DND-41 (cell line): ENCODE measurements at regions not wholly inside any gene's neighbourhood (a gene's known extent, or its start where the extent isn't known, plus 50 kb on each side); places are given as distances from the start of the nearest gene placed in this dataset.
A peak's percentile ranks its signal among the peaks of the same experiment; 100 is the strongest.

Source experiments
- ATAC-seq: fragments of 200-7000 bp; cut with Tn5 transposase; 3 replicates; pipeline ENCODE4 v1.9.1; 2021; ENCODE audit warnings: low read depth; ENCODE audit not compliant: insufficient read depth
- DNase-seq: peaks from one replicate; pipeline ENCODE4 v3.0.0-alpha.2; 2020
- H2AFZ ChIP-seq: 2 replicates; pipeline ENCODE4 v1.6.0; 2012; ENCODE audit warnings: low read depth, low read length
- H3K27ac ChIP-seq: 2 replicates; pipeline ENCODE4 v1.5.1; 2012; ENCODE audit warnings: low read length, inconsistent platforms
- H3K27me3 ChIP-seq: fragments of 200-600 bp; sonication (generic); 2 replicates; pipeline ENCODE4 v1.6.0; 2012; ENCODE audit warnings: low read length, mild to moderate bottlenecking, inconsistent platforms; ENCODE audit not compliant: insufficient read depth, poor library complexity
- H3K36me3 ChIP-seq: 2 replicates; pipeline ENCODE4 v1.5.1; 2012; ENCODE audit warnings: low read length, inconsistent platforms; ENCODE audit not compliant: insufficient read depth
- H3K4me1 ChIP-seq: 2 replicates; pipeline ENCODE4 v1.5.1; 2012; ENCODE audit warnings: mild to moderate bottlenecking, low read length; ENCODE audit not compliant: insufficient read depth
- H3K4me2 ChIP-seq: 2 replicates; pipeline ENCODE4 v1.6.0; 2012; ENCODE audit warnings: mild to moderate bottlenecking, moderate library complexity, low read length, inconsistent platforms; ENCODE audit not compliant: insufficient read depth
- H3K4me3 ChIP-seq, 2 experiments: fragments of 200-600 bp in 1 of 2; shearing (Covaris generic) in 1 of 2; 2 replicates each; pipeline ENCODE4 v1.5.1; 2012 to 2016; ENCODE audit warnings: inconsistent platforms in 2 of 2, low read length in 2 of 2, mild to moderate bottlenecking in 2 of 2, low read depth in 1 of 2, moderate library complexity in 1 of 2
- H3K79me2 ChIP-seq: 2 replicates; pipeline ENCODE4 v1.6.0; 2012; ENCODE audit warnings: low read length, inconsistent platforms; ENCODE audit not compliant: insufficient read depth
- H3K9ac ChIP-seq: 2 replicates; pipeline ENCODE4 v1.6.0; 2012; ENCODE audit warnings: low read depth, mild to moderate bottlenecking, inconsistent platforms, low read length, moderate library complexity
- H3K9me3 ChIP-seq: 2 replicates; pipeline ENCODE4 v1.5.1; 2012; ENCODE audit warnings: low read length, moderate library complexity, mild to moderate bottlenecking, inconsistent platforms; ENCODE audit not compliant: insufficient read depth, severe bottlenecking
- H4K20me1 ChIP-seq: 2 replicates; pipeline ENCODE4 v1.6.0; 2012; ENCODE audit warnings: low read length; ENCODE audit not compliant: insufficient read depth
- EZH2 ChIP-seq: IDR thresholded peaks from 3 replicates; pipeline ENCODE4 v1.6.1; 2012; ENCODE audit warnings: borderline replicate concordance, low read depth, mild to moderate bottlenecking, moderate library complexity, low read length, inconsistent platforms; ENCODE audit not compliant: severe bottlenecking
- TF ChIP-seq, protein P1 (sequence below): IDR thresholded peaks from 2 replicates; pipeline ENCODE4 v1.5.1; 2012; ENCODE audit warnings: borderline replicate concordance, low read length, moderate library complexity, mild to moderate bottlenecking; ENCODE audit not compliant: poor library complexity, severe bottlenecking; ENCODE audit errors: extremely low read depth

DNA sequence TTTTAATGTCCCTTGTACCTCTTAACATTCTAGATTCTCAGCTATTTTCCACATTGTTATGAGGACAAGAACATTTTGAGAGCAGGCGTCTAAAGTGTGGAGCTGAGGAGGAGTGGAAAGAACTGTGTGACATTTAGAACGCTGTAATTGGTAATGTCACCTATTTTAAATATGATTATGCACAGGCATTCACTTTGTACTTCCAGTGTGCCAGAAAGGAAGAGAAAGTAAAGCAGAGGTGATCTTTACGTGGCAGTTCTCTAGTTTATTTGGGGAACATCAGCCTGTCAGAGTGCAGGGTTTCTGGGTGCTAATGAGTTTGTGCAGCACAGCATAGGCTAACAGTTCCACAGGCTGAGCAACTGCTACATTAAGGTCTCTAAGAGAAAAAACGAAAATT is 498.4 kb upstream of the POM121L12 start:
- Histone ChIP-seq H4K20me1 (no peaks in the 10 kb centered on the region), H3K9me3 (no peaks in the 10 kb centered on the region), H3K27ac (no peak overlapping the region), H3K4me3 (no peak overlapping the region), H3K79me2 (no peaks in the 10 kb centered on the region), H3K4me2 (no peak overlapping the region), H2AFZ (no peak overlapping the region), H3K36me3 (no peaks in the 10 kb centered on the region), H3K27me3 (no peaks in the 10 kb centered on the region), H3K4me1 (no peaks in the 10 kb centered on the region), H3K9ac (no peak overlapping the region)
- no peak for DNase-seq
- TF ChIP-seq, protein P1, sequence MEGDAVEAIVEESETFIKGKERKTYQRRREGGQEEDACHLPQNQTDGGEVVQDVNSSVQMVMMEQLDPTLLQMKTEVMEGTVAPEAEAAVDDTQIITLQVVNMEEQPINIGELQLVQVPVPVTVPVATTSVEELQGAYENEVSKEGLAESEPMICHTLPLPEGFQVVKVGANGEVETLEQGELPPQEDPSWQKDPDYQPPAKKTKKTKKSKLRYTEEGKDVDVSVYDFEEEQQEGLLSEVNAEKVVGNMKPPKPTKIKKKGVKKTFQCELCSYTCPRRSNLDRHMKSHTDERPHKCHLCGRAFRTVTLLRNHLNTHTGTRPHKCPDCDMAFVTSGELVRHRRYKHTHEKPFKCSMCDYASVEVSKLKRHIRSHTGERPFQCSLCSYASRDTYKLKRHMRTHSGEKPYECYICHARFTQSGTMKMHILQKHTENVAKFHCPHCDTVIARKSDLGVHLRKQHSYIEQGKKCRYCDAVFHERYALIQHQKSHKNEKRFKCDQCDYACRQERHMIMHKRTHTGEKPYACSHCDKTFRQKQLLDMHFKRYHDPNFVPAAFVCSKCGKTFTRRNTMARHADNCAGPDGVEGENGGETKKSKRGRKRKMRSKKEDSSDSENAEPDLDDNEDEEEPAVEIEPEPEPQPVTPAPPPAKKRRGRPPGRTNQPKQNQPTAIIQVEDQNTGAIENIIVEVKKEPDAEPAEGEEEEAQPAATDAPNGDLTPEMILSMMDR = no peak
- TF ChIP-seq EZH2 = no peak
- ATAC-seq = no peak

DNA sequence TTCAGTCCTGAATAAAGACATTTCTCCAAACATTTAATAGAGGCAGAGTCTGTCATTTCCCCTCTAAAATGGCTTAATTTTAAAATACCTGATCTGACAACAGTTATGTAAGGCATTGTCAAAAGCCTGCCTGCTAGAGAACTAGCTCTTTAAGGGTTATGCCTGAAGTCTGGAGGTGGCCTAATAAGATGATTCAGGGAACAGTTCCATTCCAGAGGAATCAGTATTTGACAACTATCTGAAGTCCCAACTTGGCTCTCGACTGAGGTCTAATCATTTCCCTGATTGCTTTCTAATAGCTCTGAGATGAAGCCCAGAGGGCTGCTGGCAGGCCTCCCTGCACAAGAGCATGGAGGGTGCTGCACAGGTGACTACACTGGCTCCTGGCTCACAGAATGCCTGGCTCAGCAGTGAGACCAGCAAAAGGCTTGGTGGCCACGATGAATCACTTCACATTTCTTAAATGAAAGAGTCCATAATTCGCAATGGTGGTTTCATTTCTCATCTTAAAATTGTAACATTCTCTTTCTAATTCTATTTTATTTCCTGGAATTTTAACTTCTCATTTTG is 509.6 kb upstream of the POM121L12 start:
- Histone ChIP-seq H3K27ac (no peak overlapping the region), H3K9ac (no peak overlapping the region), H3K79me2 (no peaks in the 10 kb centered on the region), H3K36me3 (no peaks in the 10 kb centered on the region), H3K27me3 (no peaks in the 10 kb centered on the region), H2AFZ (no peak overlapping the region), H3K4me1 (no peaks in the 10 kb centered on the region), H3K4me2 (no peak overlapping the region), H3K4me3 (no peak overlapping the region), H3K9me3 (no peaks in the 10 kb centered on the region), H4K20me1 (no peaks in the 10 kb centered on the region)
- DNase-seq (no peak), ATAC-seq (no peak)
- TF ChIP-seq, protein P1 = no peak
- TF ChIP-seq EZH2 = no peak

DNA sequence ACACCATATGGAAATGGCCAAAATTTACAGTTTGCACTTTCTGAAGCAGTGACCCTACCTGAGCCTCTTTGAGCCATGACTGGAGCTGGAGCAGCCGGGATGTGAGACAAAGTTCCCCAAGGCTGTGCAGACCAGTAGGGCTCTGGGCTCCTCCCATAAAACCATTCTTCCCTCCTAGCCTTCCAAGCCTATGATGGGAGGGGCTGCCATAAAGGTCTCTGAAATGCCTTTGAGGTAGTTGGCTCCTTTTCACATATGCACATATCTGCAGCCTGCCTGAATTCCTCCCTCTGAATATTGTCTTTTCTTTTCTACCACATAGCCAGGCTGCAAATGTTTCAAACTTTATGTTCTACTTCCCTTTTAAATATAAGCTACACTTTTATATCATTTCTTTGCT is 516.6 kb upstream of the POM121L12 start:
- H3K36me3 ChIP-seq = no peaks in the 10 kb centered on the region
- H3K4me1 ChIP-seq = peaks cover 19% of the 10 kb centered on the region; the same call in 1 of the 2 replicates
- H3K4me2 ChIP-seq = no peak overlapping the region
- no peaks in the 10 kb centered on the region for H3K79me2 ChIP-seq
- H3K4me3 ChIP-seq = no peak overlapping the region
- H3K27ac ChIP-seq = no peak overlapping the region
- H3K9me3 ChIP-seq = peaks cover 2% of the 10 kb centered on the region
- H4K20me1 ChIP-seq = no peaks in the 10 kb centered on the region
- H3K9ac ChIP-seq = no peak overlapping the region
- no peak for ATAC-seq
- H2AFZ ChIP-seq = no peak overlapping the region
- no peaks in the 10 kb centered on the region for H3K27me3 ChIP-seq
- no peak for DNase-seq
- TF ChIP-seq, protein P1 = no peak

DNA sequence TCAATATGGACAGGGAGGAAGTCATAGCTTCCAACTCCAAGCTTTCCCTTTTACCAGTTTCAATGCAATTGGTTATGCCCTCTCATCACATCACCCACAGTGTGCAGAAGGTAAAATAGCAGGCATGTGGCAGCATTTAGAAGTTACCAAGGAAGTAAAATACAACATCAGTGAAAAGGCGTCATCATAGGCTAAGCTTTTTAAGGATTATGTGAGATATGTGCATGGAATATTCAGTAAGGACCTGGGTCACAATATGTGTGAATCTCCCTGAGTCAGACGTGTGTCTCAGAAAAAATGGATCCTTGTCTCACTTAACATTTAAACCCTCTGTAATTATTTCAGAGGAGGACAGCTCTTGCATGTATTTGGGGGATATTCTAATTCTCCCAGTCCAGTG is 522.8 kb upstream of the POM121L12 start:
- Histone ChIP-seq H2AFZ (peak overlapping the region; percentile 2; the same call in 1 of the 2 replicates), H3K4me1 (peaks cover 43% of the 10 kb centered on the region), H3K36me3 (no peaks in the 10 kb centered on the region), H3K27ac (peak overlapping the region; percentile 27), H3K27me3 (no peaks in the 10 kb centered on the region), H3K9ac (no peak overlapping the region), H3K4me2 (no peak overlapping the region), H3K9me3 (no peaks in the 10 kb centered on the region), H3K4me3 (no peak overlapping the region), H4K20me1 (no peaks in the 10 kb centered on the region), H3K79me2 (no peaks in the 10 kb centered on the region)
- no peak for DNase-seq
- ATAC-seq = no peak
- TF ChIP-seq EZH2 = no peak
- TF ChIP-seq, protein P1 = no peak
